Endothelial cell of umbilical vein (primary cell): ENCODE measurements at regions not wholly inside any gene's neighbourhood (a gene's known extent, or its start where the extent isn't known, plus 50 kb on each side); places are given as distances from the start of the nearest gene placed in this dataset.

ENCODE experiments used
- BruUV-seq: library from RNA; stranded (reverse); fragments of 400-500 nt; replicated peaks from 2 replicates; lab custom pipeline; 2021; lab: Mats Ljungman, UMichigan
- CTCF ChIA-PET: fragments of 300-600, 350-600 bp; sonication (Branson Sonifier 250); formaldehyde crosslinking; loops from one replicate; lab custom pipeline; 2021; ENCODE audit warnings: antibody characterized with exemption, inconsistent platforms; lab: Charles Lee
- POLR2A ChIA-PET: fragments of 300-600, 350-600 bp; sonication (Branson Sonifier 250); formaldehyde crosslinking; loops from one replicate; lab custom pipeline; 2021; ENCODE audit warnings: antibody characterized with exemption, inconsistent platforms; lab: Charles Lee
- DNase-seq: peaks from one replicate; pipeline ENCODE4 v3.0.0-alpha.2; 2011; ENCODE audit warnings: low read depth, low spot score
- FAIRE-seq: peaks from 2 replicates; lab custom pipeline; 2011; peaks lifted over from hg19 to GRCh38; lab: Jason Lieb, UNC
- H2AFZ ChIP-seq: 2 replicates; pipeline ENCODE4 v1.6.0; 2012; ENCODE audit warnings: low read depth, low read length, control low read depth, inconsistent platforms
- H3K27ac ChIP-seq: 2 replicates; pipeline ENCODE4 v1.5.1; 2011; ENCODE audit warnings: low read depth, mild to moderate bottlenecking, control low read depth, low read length, moderate library complexity; ENCODE audit not compliant: insufficient read depth
- H3K27me3 ChIP-seq, 2 experiments: 2 replicates each; pipeline versions ENCODE4 v1.6.0 to v1.6.1; 2011; ENCODE audit warnings: low read length in 2 of 2, mixed read lengths in 1 of 2; ENCODE audit not compliant: control insufficient read depth in 2 of 2, insufficient read depth in 2 of 2
- H3K36me3 ChIP-seq, 2 experiments: 2 replicates in 1 of 2; 3 replicates in 1 of 2; pipeline ENCODE4 v1.5.1; 2011; ENCODE audit warnings: low read length in 2 of 2, mild to moderate bottlenecking in 1 of 2, moderate library complexity in 1 of 2; ENCODE audit not compliant: control insufficient read depth in 2 of 2, insufficient read depth in 2 of 2; ENCODE audit errors: extremely low read depth in 1 of 2
- H3K4me1 ChIP-seq: 3 replicates; pipeline ENCODE4 v1.5.1; 2011; ENCODE audit warnings: mild to moderate bottlenecking, low read length; ENCODE audit not compliant: control insufficient read depth, insufficient read depth; ENCODE audit errors: extremely low read depth
- H3K4me2 ChIP-seq: 2 replicates; pipeline ENCODE4 v1.6.1; 2011; ENCODE audit warnings: low read length, control low read depth, mixed read lengths; ENCODE audit not compliant: insufficient read depth
- H3K4me3 ChIP-seq, 3 experiments: fragments of 200-600 bp in 1 of 3; sonication (generic), shearing (Covaris generic) in 1 of 3; replicated peaks in 1 of 3; 2 replicates each; pipeline ENCODE4 v1.5.1; 2011 to 2016; ENCODE audit warnings: control low read depth in 3 of 3, low read length in 3 of 3, mild to moderate bottlenecking in 2 of 3, inconsistent platforms in 1 of 3, low read depth in 1 of 3, moderate library complexity in 1 of 3; ENCODE audit not compliant: insufficient read depth in 1 of 3
- H3K79me2 ChIP-seq: 2 replicates; pipeline ENCODE4 v1.6.0; 2012; ENCODE audit warnings: low read length, inconsistent platforms; ENCODE audit not compliant: control insufficient read depth, insufficient read depth
- H3K9ac ChIP-seq: replicated peaks from 2 replicates; pipeline ENCODE3; 2011; ENCODE audit warnings: low read length, control low read depth; ENCODE audit not compliant: insufficient read depth; ENCODE audit errors: extremely low read depth
- H3K9me1 ChIP-seq: replicated peaks from 3 replicates; pipeline ENCODE4 v1.6.0; 2011; ENCODE audit warnings: mild to moderate bottlenecking, low read length; ENCODE audit not compliant: control insufficient read depth, insufficient read depth; ENCODE audit errors: extremely low read depth
- H3K9me3 ChIP-seq: replicated peaks from 2 replicates; pipeline ENCODE4 v1.5.1; 2012; ENCODE audit warnings: low read length, inconsistent platforms; ENCODE audit not compliant: control insufficient read depth, insufficient read depth
- H4K20me1 ChIP-seq: replicated peaks from 2 replicates; pipeline ENCODE3; 2011; ENCODE audit warnings: mild to moderate bottlenecking, low read length; ENCODE audit not compliant: control insufficient read depth, insufficient read depth; ENCODE audit errors: extremely low read depth
- EZH2 ChIP-seq: IDR thresholded peaks from 2 replicates; pipeline ENCODE4 v1.6.1; 2012; ENCODE audit warnings: borderline replicate concordance, low read depth, mild to moderate bottlenecking, moderate library complexity, low read length, inconsistent platforms; ENCODE audit not compliant: severe bottlenecking
- FOS ChIP-seq: IDR thresholded peaks from 2 replicates; pipeline ENCODE4 v1.6.1; 2011; ENCODE audit warnings: mild to moderate bottlenecking, low read length, moderate library complexity, borderline replicate concordance; ENCODE audit not compliant: insufficient read depth
- MYC ChIP-seq: IDR thresholded peaks from one replicate; pipeline ENCODE4 v1.6.1; 2011; ENCODE audit warnings: mild to moderate bottlenecking, low read depth, low read length
- POLR2AphosphoS5 ChIP-seq: IDR thresholded peaks from 2 replicates; pipeline ENCODE4 v1.6.1; 2012; ENCODE audit warnings: low read depth, mild to moderate bottlenecking, control low read depth, low read length, moderate library complexity; ENCODE audit not compliant: insufficient read depth
- dilution Hi-C: fragments of 300-500 bp; cut with MboI; formaldehyde crosslinking; loops from one replicate; pipeline ENCODE4 v1.15.0; 2019; ENCODE audit warnings: low sequenced_read_pairs; ENCODE audit not compliant: extremely low pct_ligation_motif_present
- intact Hi-C: fragments of 100-400 bp; cut with micrococcal nuclease; formaldehyde crosslinking; loops from one replicate; pipeline ENCODE4 v1.10.0; 2022
- TF ChIP-seq, protein P1 (sequence below): IDR thresholded peaks from 2 replicates; pipeline ENCODE4 v1.6.1; 2011; ENCODE audit not compliant: insufficient read depth, insufficient read length
- TF ChIP-seq, protein P2 (sequence below), 2 donors: IDR thresholded peaks; 1 replicate in 1 of 2; 2 replicates in 1 of 2; pipeline ENCODE4 v1.5.1; 2011; ENCODE audit warnings: low read length in 2 of 2, mild to moderate bottlenecking in 2 of 2, moderate library complexity in 2 of 2, control low read depth in 1 of 2, inconsistent platforms in 1 of 2, low read depth in 1 of 2; ENCODE audit not compliant: insufficient read depth in 1 of 2; ENCODE audit errors: extremely low read depth in 1 of 2

DNA sequence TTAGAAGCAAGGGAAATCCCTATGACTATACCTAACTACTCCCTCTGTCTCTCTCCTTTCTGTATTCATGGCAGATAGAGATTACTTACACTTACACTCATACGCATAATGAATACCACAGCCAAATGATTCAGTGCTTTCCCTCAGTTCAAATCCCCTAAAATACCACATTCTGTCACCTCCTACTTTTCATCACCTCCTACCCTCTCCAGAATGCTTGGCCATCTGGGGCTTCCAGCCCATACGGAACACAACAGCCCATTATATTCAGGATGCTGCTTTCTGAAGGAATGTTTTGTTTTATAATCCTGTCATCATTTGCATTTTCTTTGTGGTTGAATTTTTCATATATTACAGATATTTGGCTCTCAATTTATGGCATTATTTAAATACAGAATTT, 361.6 kb downstream of the GRIA2 start:
- H3K79me2 ChIP-seq: no peaks in the 10 kb centered on the region
- ChIA-PET POLR2A (no interaction called here), CTCF (no interaction called here)
- no peak for FAIRE-seq
- H2AFZ ChIP-seq: no peak overlapping the region
- no peak overlapping the region for H3K9ac ChIP-seq
- H3K4me2 ChIP-seq: no peak overlapping the region
- no peak for TF ChIP-seq EZH2
- TF ChIP-seq FOS: no peak
- no peak for TF ChIP-seq MYC
- TF ChIP-seq POLR2AphosphoS5: no peak
- TF ChIP-seq, protein P1, sequence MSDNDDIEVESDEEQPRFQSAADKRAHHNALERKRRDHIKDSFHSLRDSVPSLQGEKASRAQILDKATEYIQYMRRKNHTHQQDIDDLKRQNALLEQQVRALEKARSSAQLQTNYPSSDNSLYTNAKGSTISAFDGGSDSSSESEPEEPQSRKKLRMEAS: no peak
- intact Hi-C loops: no loop called here
- H3K27ac ChIP-seq: no peak overlapping the region
- H3K36me3 ChIP-seq: no peaks in the 10 kb centered on the region
- dilution Hi-C loops: no loop called here
- H4K20me1 ChIP-seq: no peaks in the 10 kb centered on the region
- no peaks in the 10 kb centered on the region for H3K27me3 ChIP-seq
- no peak overlapping the region for H3K4me3 ChIP-seq
- no peak for DNase-seq
- H3K4me1 ChIP-seq: no peaks in the 10 kb centered on the region
- no peaks in the 10 kb centered on the region for H3K9me1 ChIP-seq
- BruUV-seq: no TSS peak
- no peaks in the 10 kb centered on the region for H3K9me3 ChIP-seq

DNA sequence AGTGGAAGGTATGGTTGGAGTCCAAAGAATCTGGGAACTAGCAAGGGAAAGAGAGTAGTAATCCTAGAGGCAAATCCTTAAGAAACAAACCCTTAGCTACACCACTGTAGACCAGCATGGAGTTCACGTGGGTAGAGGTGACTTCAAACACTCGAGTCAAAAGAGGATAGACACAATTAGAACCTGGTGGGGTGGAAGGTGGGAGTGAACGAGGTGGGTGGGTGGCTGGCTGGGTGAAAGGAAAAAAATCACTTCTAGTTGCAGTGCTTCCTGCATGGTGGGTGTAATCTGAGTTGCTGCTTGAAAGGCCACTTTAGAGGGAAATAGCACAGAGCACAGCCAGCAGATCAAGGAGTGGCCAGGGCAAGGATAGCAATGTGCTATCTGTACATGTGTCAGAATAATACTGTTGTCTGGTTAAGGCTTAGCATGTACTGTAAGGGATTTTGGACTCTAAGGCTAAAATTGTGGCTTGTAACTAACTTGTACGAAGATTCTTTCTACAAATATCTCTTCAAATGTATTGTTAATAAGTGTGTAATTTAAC, 356.2 kb downstream of the GRIA2 start:
- intact Hi-C loops (no loop called here), dilution Hi-C loops (no loop called here)
- FAIRE-seq (no peak), DNase-seq (no peak)
- Histone ChIP-seq H4K20me1 (no peaks in the 10 kb centered on the region), H3K9me1 (no peaks in the 10 kb centered on the region), H3K4me1 (no peaks in the 10 kb centered on the region), H3K27ac (no peak overlapping the region), H3K27me3 (no peaks in the 10 kb centered on the region), H3K9ac (no peak overlapping the region), H3K36me3 (no peaks in the 10 kb centered on the region), H3K79me2 (no peaks in the 10 kb centered on the region), H3K4me2 (no peak overlapping the region), H3K9me3 (no peaks in the 10 kb centered on the region), H2AFZ (no peak overlapping the region), H3K4me3 (no peak overlapping the region)
- TF ChIP-seq, protein P1: no peak
- TF ChIP-seq, protein P2, sequence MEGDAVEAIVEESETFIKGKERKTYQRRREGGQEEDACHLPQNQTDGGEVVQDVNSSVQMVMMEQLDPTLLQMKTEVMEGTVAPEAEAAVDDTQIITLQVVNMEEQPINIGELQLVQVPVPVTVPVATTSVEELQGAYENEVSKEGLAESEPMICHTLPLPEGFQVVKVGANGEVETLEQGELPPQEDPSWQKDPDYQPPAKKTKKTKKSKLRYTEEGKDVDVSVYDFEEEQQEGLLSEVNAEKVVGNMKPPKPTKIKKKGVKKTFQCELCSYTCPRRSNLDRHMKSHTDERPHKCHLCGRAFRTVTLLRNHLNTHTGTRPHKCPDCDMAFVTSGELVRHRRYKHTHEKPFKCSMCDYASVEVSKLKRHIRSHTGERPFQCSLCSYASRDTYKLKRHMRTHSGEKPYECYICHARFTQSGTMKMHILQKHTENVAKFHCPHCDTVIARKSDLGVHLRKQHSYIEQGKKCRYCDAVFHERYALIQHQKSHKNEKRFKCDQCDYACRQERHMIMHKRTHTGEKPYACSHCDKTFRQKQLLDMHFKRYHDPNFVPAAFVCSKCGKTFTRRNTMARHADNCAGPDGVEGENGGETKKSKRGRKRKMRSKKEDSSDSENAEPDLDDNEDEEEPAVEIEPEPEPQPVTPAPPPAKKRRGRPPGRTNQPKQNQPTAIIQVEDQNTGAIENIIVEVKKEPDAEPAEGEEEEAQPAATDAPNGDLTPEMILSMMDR (IDR thresholded peaks at IDR 0.05; ENCODE audit: extremely low read depth in 1 of 2, insufficient read depth in 1 of 2, low read depth in 1 of 2, low read length in 2 of 2): no peak
- ChIA-PET CTCF (no interaction called here), POLR2A (no interaction called here)
- BruUV-seq: no TSS peak
